Activated CD4-positive, alpha-beta memory T cell treated with anti-CD3 and anti-CD28 coated beads for 36 hours (primary cell): ENCODE measurements at regions not wholly inside any gene's neighbourhood (a gene's known extent, or its start where the extent isn't known, plus 50 kb on each side); places are given as distances from the start of the nearest gene placed in this dataset.

Experiments
- CTCF ChIA-PET: fragments of 350-600 bp; sonication (Branson Sonifier 250); formaldehyde crosslinking; loops from one replicate; lab custom pipeline; 2021; ENCODE audit warnings: antibody characterized with exemption, inconsistent platforms; lab: Charles Lee
- POLR2A ChIA-PET: fragments of 350-600 bp; sonication (Branson Sonifier 250); formaldehyde crosslinking; loops from one replicate; lab custom pipeline; 2021; ENCODE audit warnings: antibody characterized with exemption; lab: Charles Lee
- DNase-seq: peaks from one replicate; pipeline ENCODE4 v3.0.0-alpha.2; 2020
- H3K27ac Mint-ChIP-seq: one replicate; pipeline ENCODE4 v1.8.0; 2021; ENCODE audit warnings: mixed read lengths
- H3K27me3 Mint-ChIP-seq: one replicate; pipeline ENCODE4 v1.8.0; 2021; ENCODE audit warnings: mixed read lengths
- H3K36me3 Mint-ChIP-seq: one replicate; pipeline ENCODE4 v1.8.0; 2021; ENCODE audit warnings: mixed read lengths
- H3K4me1 Mint-ChIP-seq: one replicate; pipeline ENCODE4 v1.8.0; 2021; ENCODE audit warnings: low read depth, mixed read lengths
- H3K4me3 Mint-ChIP-seq: one replicate; pipeline ENCODE4 v1.8.0; 2021; ENCODE audit warnings: mild to moderate bottlenecking, mixed read lengths
- H3K9me3 Mint-ChIP-seq: one replicate; pipeline ENCODE4 v1.8.0; 2021; ENCODE audit warnings: mixed read lengths
- intact Hi-C: fragments of 100-400 bp; cut with micrococcal nuclease; formaldehyde crosslinking; loops from one replicate; pipeline ENCODE4 v1.15.1; 2023

GRCh38 chr2:79292958-79293315, 133.4 kb upstream of the REG3A start:
- Mint-ChIP-seq H3K4me1 (no peaks in the 10 kb centered on the region), H3K27me3 (no peaks in the 10 kb centered on the region), H3K9me3 (peaks cover 17% of the 10 kb centered on the region), H3K4me3 (no peak overlapping the region), H3K36me3 (no peaks in the 10 kb centered on the region), H3K27ac (no peak overlapping the region)
- no peak for DNase-seq
- ChIA-PET CTCF (no interaction called here), POLR2A (no interaction called here)
- intact Hi-C loops = no loop called here

- Mint-ChIP-seq H3K4me3 (no peak overlapping the region), H3K36me3 (no peaks in the 10 kb centered on the region), H3K4me1 (no peaks in the 10 kb centered on the region), H3K27ac (no peak overlapping the region), H3K27me3 (no peaks in the 10 kb centered on the region), H3K9me3 (peaks cover 13% of the 10 kb centered on the region)
- DNase-seq = no peak
- CTCF ChIA-PET = no interaction called here
- POLR2A ChIA-PET = no interaction called here
- intact Hi-C loops = no loop called here
Observed at GRCh38 chr2:79292239-79292957, 132.8 kb upstream of the REG3A start.

GRCh38 chr2:79275863-79276262, 116.3 kb upstream of the REG3A start:
- intact Hi-C loops = no loop called here
- ChIA-PET POLR2A (no interaction called here), CTCF (no interaction called here)
- peaks cover 28% of the 10 kb centered on the region for H3K9me3 Mint-ChIP-seq
- DNase-seq = no peak
- no peaks in the 10 kb centered on the region for H3K36me3 Mint-ChIP-seq
- no peak overlapping the region for H3K27ac Mint-ChIP-seq
- H3K4me3 Mint-ChIP-seq = no peak overlapping the region
- H3K27me3 Mint-ChIP-seq = no peaks in the 10 kb centered on the region
- no peaks in the 10 kb centered on the region for H3K4me1 Mint-ChIP-seq

- CTCF ChIA-PET = no interaction called here
- Mint-ChIP-seq H3K4me3 (no peak overlapping the region), H3K27me3 (no peaks in the 10 kb centered on the region), H3K27ac (no peak overlapping the region), H3K9me3 (peaks cover 28% of the 10 kb centered on the region), H3K4me1 (no peaks in the 10 kb centered on the region), H3K36me3 (no peaks in the 10 kb centered on the region)
- intact Hi-C loops = no loop called here
- DNase-seq = no peak
- POLR2A ChIA-PET = no interaction called here
Observed at GRCh38 chr2:79275197-79275596, 115.6 kb upstream of the REG3A start.

DNA sequence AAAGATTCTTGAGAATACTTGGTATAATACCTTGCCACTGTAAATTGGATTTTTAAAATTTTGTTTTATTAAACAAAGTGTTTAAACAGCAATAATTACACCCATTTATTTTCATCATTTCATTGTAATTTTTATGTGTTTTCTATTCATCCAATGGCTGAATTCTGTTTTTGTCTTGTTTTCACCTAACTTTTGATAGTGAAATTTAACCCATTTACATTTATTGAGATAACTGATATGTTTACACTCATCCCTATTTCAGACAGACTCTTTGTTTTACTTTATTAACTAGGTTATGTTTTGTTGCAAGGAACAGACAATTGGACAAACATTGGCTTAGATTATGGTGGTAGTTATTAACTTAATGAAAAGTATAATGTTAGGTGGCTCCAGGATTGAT, 113.1 kb upstream of the REG3A start:
- no peak overlapping the region for H3K4me3 Mint-ChIP-seq
- intact Hi-C loops = no loop called here
- H3K27me3 Mint-ChIP-seq = no peaks in the 10 kb centered on the region
- peaks cover 24% of the 10 kb centered on the region for H3K9me3 Mint-ChIP-seq
- no peak for DNase-seq
- no peak overlapping the region for H3K27ac Mint-ChIP-seq
- no peaks in the 10 kb centered on the region for H3K36me3 Mint-ChIP-seq
- CTCF ChIA-PET = no interaction called here
- no peaks in the 10 kb centered on the region for H3K4me1 Mint-ChIP-seq
- POLR2A ChIA-PET = no interaction called here

GRCh38 chr2:79271456-79271855, 111.9 kb upstream of the REG3A start:
- Mint-ChIP-seq H3K27me3 (no peaks in the 10 kb centered on the region), H3K4me1 (no peaks in the 10 kb centered on the region), H3K27ac (no peak overlapping the region), H3K4me3 (no peak overlapping the region), H3K36me3 (no peaks in the 10 kb centered on the region), H3K9me3 (peaks cover 21% of the 10 kb centered on the region)
- ChIA-PET CTCF (no interaction called here), POLR2A (no interaction called here)
- intact Hi-C loops = no loop called here
- no peak for DNase-seq

- Mint-ChIP-seq H3K4me3 (no peak overlapping the region), H3K27ac (no peak overlapping the region), H3K27me3 (no peaks in the 10 kb centered on the region), H3K36me3 (no peaks in the 10 kb centered on the region), H3K4me1 (no peaks in the 10 kb centered on the region), H3K9me3 (peaks cover 8% of the 10 kb centered on the region)
- CTCF ChIA-PET = no interaction called here
- intact Hi-C loops = no loop called here
- POLR2A ChIA-PET = no interaction called here
- no peak for DNase-seq
Observed at GRCh38 chr2:79260848-79261247, 101.3 kb upstream of the REG3A start.

DNA sequence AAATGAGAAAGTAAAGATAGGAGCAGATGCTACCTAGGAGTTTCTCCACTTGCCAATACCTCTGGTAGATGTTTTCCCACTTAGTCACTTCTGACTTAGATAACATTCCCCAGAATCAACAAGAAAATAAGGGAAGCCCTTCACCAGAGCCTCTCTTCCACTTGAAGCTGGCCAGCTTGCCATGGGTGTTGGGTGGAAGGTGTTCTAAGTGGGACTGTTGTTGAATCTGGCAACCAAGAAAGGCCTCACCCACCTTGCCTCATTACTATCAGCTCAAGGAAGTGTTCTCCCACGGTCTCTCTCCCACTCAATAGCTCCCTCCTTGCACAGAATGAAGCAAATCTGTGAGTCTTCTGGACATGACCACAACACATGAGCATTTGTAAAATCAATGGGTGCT, 100.4 kb upstream of the REG3A start:
- CTCF ChIA-PET = no interaction called here
- DNase-seq = no peak
- Mint-ChIP-seq H3K27me3 (no peaks in the 10 kb centered on the region), H3K4me1 (no peaks in the 10 kb centered on the region), H3K4me3 (no peak overlapping the region), H3K9me3 (peaks cover 8% of the 10 kb centered on the region), H3K27ac (no peak overlapping the region), H3K36me3 (no peaks in the 10 kb centered on the region)
- POLR2A ChIA-PET = no interaction called here
- intact Hi-C loops = no loop called here

DNA sequence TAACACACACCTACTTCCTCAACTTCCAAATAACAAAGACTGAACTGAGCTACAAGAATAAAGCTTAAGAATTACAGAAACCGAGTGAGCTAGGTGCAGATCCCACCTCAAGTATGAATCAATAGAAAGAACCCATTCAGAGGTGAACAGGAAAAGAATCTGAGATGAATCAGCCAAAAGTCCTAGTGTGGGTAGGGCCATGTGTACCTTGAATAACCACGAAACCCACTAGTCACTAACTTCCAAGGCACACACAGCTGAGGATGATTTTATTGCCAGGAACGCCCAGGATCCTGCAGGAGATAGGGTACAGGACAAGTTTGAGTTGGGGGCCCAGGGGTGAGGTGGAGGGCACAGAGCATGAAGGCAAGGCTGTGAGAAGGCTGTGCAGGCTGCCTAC, 99.7 kb upstream of the REG3A start:
- no peak for DNase-seq
- Mint-ChIP-seq H3K27me3 (no peaks in the 10 kb centered on the region), H3K4me3 (no peak overlapping the region), H3K36me3 (no peaks in the 10 kb centered on the region), H3K27ac (no peak overlapping the region), H3K4me1 (no peaks in the 10 kb centered on the region), H3K9me3 (peaks cover 8% of the 10 kb centered on the region)
- intact Hi-C loops = no loop called here
- ChIA-PET POLR2A (no interaction called here), CTCF (no interaction called here)

DNA sequence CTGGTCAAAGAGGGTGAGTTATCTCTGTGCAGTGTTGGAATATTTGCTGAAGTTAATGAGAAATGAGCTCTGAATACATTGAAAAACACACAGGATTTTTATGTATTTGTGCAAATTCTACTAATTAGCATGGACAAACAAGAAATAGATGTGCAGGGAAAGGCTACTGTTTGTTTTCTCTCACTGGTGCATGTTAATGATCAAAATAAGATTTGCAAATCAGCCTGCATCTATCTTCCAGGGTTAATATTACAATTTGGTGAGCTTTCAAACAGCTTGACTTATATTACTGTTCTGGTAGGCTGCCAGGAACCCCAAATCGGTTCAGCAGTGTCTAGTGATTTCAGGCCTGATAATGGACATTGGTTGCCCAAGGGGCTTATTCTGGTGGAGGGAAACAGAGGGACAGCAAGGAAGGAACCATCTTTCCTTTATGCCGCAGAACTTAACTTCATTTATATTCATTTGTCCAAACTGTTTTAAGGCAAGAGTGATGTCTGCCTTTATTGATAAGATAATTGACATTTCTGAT, 93.8 kb upstream of the REG3A start:
- Mint-ChIP-seq H3K9me3 (no peaks in the 10 kb centered on the region), H3K27ac (no peak overlapping the region), H3K36me3 (no peaks in the 10 kb centered on the region), H3K4me1 (no peaks in the 10 kb centered on the region), H3K4me3 (no peak overlapping the region), H3K27me3 (no peaks in the 10 kb centered on the region)
- CTCF ChIA-PET = no interaction called here
- POLR2A ChIA-PET = no interaction called here
- intact Hi-C loops = no loop called here
- no peak for DNase-seq

DNA sequence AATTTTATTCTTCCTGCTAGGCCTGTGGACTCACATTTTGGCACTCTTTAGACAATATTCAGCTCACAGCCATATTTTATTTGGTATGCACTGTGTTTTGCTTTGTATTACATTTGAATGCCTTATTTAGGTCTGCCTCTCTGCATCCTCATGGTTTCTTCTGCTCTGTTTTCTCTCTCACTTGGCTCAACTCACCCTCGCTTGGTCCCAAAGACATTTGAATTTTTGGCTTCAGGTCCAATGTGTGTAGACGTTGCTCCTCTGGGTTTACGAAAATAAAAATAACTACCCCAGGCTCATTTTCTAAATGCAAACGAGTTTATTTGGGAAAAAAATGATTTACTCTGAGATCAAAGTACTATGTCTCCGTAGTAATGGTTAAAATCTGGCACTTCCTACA, 91.1 kb upstream of the REG3A start:
- POLR2A ChIA-PET = no interaction called here
- Mint-ChIP-seq H3K4me1 (no peaks in the 10 kb centered on the region), H3K27me3 (no peaks in the 10 kb centered on the region), H3K36me3 (no peaks in the 10 kb centered on the region), H3K4me3 (no peak overlapping the region), H3K27ac (no peak overlapping the region), H3K9me3 (no peaks in the 10 kb centered on the region)
- intact Hi-C loops = no loop called here
- DNase-seq = no peak
- CTCF ChIA-PET = no interaction called here

DNA sequence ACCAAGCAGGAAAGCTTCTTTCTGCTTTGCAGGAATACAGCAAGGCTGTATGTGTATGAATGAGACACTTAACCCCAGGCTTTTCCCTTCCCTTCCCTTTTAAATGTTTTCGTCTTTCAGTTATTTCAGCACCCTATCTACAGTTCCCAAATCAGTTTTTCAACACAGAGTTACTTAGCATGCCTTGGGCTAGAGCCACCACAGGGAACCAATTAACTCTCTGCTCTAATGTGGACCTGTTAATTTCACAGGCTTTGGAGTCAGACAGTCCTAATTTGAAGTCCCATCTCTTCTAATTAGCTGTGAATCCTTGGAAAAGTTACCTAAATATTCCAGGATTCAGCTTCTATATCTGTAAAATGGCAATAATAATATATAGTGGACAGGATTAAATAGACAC, 89.2 kb upstream of the REG3A start:
- ChIA-PET POLR2A (no interaction called here), CTCF (no interaction called here)
- Mint-ChIP-seq H3K27ac (no peak overlapping the region), H3K9me3 (no peaks in the 10 kb centered on the region), H3K4me1 (no peaks in the 10 kb centered on the region), H3K27me3 (no peaks in the 10 kb centered on the region), H3K36me3 (no peaks in the 10 kb centered on the region), H3K4me3 (no peak overlapping the region)
- intact Hi-C loops = no loop called here
- DNase-seq = no peak

- ChIA-PET CTCF (interaction anchor here (1.2 kb wide), 1 partner anchor 17 kb away, joined by 3 read pairs; no protein-coding TSS in a partner anchor), POLR2A (no interaction called here)
- intact Hi-C loops = no loop called here
Observed at GRCh38 chr2:79235135-79235534, 75.6 kb upstream of the REG3A start.

More at GRCh38 chr2:79235135-79235534, 75.6 kb upstream of the REG3A start:
- Mint-ChIP-seq H3K9me3 (peaks cover 10% of the 10 kb centered on the region), H3K27ac (no peak overlapping the region), H3K4me3 (no peak overlapping the region), H3K36me3 (no peaks in the 10 kb centered on the region), H3K27me3 (no peaks in the 10 kb centered on the region), H3K4me1 (no peaks in the 10 kb centered on the region)
- no peak for DNase-seq
